Activated T-cell treated with anti-CD3 and anti-CD28 coated beads, Interleukin-2, amount 50 U/mL, for 48 hours (primary cell): ENCODE measurements at regions not wholly inside any gene's neighbourhood (a gene's known extent, or its start where the extent isn't known, plus 50 kb on each side); places are given as distances from the start of the nearest gene placed in this dataset.
"Not testable (repeated sequence)": the region's sequence is repeated elsewhere in the genome, so short reads cannot be mapped to it uniquely, and the experiment has no call there.

ENCODE experiments used
- DNase-seq, 2 experiments: peaks; one replicate each; pipeline ENCODE4 v3.0.0-alpha.2; 2020

GRCh38 chr6:21710908-21711627 is 117.5 kb downstream of the SOX4 start:
- no peak for DNase-seq

DNA sequence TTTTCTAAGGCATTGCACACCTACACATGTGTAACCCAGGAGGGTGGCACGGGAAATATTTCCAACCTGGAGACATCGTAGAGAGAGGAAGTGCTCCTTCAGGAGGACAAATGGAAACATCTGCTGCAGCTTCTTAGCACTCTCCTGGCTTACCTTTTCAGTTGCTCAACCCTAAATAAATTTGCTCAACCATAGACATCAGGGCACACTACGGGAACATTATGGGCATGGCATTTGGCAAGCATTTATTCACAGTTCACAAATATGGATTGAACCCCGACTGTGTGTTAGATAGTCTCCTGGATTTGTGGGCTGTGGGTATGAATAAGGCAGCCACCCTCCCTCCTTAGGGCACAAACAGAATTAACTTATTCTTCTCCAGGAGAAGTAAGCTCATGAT is 118.7 kb downstream of the SOX4 start:
- DNase-seq = no peak

DNA sequence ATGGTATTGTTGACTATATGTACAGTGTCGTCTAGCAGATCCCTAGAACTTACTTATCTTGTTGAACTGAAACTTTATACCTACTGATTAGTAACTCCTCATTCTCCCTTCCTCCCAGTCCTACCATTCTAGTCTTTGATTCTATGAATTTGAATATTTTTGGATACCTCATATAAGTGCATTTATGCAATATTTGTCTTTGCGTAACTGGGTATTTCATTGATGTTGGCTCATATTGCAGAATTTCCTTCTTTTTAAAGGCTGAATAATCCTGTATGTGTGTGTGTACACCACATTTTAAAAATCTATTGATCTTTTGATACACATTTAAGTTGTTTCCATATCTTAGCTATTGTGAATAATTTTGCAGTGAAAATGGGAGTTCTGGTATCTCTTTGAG is 119.9 kb downstream of the SOX4 start:
- no peak for DNase-seq

DNA sequence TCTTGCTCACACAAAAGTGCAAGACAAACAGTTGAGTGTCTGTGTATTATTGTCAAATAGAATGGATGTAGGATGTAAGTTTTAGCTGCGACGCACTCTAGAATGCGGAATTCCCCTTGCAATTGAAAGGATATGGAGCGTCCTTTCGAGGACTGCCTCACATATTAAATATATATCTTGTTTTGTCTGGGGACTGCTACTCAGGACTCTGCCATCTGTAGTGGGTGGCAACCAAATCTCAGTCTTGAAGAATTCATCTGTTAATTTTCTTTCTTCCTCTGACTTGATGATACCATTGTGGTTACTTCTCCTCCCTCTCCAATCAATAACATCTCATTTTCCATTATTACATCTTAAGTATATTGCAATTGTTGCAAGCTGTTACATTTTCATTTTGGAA is 121.6 kb downstream of the SOX4 start:
- DNase-seq = no peak

DNA sequence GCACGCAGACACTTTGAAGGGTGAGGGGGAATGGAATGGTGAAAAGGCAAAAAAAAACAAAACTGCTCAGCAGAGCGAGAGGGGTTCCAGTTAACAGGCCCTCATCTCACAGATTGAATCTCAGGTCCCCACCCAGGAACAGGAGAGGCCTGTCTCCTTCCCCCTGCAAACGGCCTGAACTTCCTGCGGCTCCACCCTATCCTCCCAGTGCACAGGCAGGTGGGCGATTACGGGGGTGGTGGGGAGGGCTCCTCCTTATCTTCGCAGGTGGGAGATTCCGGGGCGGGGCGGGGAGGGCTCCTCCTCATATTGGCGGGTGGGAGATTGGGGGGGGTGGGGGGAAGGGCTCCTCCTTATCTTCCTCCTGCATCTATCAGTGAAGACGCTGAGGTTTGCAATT is 129.0 kb downstream of the SOX4 start:
- no peak for DNase-seq

- no peak for DNase-seq
These were observed 133.1 kb downstream of the SOX4 start for GRCh38 chr6:21726676-21727075.

DNA sequence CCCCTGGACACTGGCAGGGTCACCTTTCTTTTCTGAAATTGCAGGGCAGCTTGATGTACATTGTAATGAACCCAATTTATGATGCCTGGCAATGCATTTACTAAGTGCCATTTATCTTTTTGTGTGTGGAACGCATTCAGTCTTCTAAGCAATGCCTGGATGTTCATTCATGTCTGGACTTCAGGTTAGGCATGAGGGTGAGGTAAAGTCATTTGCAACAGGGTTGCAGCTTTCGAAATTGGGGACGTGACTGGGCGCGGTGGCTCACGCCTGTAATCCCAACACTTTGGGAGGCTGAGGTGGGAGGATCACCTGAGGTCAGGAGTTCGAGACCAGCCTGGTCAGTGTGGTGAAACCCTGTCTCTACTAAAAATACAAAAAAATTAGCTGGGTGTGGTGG is 134.6 kb downstream of the SOX4 start:
- DNase-seq = no peak

DNA sequence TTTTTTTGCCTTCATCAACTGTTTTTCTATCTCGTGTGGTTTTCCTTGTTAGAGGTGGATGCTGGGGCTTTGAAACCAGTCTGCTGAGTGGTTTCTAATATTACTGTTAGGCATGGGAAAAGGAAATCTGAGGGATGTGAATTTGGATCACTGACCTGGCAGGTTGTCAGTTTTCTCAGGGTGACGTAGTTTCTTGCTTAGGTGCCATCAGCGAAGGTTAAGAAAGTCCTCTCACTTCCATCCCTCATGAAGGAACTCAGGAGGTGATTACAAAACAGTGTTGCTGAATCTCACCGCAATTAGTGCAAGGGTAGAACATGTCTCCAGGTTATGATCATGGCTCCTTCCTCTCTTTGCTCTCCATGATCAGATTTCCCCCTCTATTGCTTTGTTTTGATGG is 135.9 kb downstream of the SOX4 start:
- no peak for DNase-seq

- no peak for DNase-seq
These were observed 137.0 kb downstream of the SOX4 start for GRCh38 chr6:21730533-21730932.

DNA sequence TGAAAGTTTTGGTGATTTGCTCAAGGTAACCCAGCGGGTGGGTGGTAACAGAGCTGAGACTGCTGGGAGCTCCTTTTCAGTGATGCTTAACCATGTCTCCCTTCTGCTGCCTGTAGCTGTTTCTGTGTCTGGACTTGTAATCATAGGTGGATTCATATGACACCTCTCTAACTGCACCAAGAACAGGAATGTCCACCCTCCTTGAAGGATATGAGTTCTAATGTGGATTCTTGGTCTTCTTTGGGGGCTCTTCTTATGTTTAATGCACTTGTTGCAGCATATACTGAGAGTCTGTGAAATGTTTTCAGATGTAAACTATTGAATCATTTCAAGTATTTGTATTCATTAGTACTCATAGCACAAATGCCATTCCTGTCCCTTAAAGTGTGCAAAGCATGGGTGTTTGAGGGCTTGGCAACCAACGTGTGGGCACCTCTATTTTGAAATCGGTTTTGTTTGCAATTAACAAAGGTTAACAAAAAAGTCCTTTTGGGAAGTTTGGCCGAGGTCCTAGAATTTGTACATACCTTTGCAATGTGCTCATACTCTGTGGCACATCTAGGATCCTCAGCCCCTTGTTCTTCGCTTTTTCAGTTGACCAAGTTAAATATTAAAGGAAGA is 138.0 kb downstream of the SOX4 start:
- DNase-seq = no peak

- DNase-seq = not testable (repeated sequence)
These were observed 138.6 kb downstream of the SOX4 start for GRCh38 chr6:21732032-21732730.

GRCh38 chr6:21732731-21733130 is 139.2 kb downstream of the SOX4 start:
- DNase-seq = no peak

GRCh38 chr6:21733311-21733710 is 139.8 kb downstream of the SOX4 start:
- no peak for DNase-seq

GRCh38 chr6:21734204-21734603 is 140.7 kb downstream of the SOX4 start:
- DNase-seq = no peak

DNA sequence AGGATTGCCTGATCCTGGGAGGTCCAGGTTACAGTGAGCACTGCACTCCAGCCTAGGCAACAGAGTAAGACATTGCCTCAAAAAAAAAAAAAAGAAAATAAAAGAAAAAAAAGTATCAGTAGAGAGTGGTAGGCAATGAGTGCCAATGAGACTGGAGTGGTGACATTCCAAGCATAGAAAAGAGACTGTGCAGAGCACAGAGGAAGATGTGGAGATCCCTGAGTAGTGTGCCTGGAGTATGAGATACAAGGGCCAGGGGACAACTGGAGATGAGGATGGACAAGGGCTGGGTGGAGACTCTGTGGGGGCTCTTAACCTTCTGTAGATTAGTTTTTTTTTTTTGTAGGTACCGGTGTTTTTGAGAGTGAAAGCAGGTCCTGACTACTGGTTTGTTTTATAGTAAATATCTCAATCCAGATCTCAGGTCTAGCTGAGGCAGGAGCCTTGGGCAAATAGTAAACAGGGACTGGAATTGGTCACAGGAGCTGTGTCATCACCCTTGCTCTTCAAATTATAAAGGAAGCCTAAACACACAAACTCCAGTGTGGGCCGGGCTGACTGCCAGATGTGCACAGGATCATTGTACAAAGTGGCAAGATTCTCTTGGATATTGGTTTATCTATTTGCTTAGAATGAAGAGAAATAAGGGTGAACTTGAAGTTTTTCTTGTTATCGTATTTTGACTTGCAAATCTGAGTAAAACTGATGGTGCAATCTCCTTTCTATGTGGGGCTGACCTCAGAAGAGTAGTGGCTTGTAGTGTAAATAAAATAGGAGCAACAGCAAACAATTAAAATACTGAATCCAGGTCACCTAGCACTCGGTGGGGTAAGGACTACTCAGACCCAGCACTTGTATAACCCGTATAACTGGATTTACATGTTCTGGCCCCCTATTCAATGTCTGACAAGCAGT is 144.9 kb downstream of the SOX4 start:
- no peak for DNase-seq

DNA sequence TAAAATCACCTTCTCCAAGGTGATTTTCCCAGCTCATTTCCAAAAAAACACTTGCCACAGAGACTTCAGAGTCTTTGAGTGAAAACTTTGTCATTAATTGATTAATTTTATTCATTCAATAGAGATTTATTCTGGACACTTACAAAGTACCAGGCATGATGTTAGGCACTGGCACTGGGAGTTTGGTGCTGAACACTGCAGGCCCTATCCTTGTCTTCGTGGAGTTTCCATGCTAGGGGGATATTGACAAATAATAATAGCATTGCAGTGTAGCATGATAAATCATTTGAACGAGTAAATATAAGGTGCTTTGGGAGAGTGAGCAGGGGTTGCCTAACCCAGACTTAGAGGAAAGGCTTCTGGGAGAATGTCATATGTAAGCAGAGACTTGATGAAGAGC is 145.7 kb downstream of the SOX4 start:
- no peak for DNase-seq

DNA sequence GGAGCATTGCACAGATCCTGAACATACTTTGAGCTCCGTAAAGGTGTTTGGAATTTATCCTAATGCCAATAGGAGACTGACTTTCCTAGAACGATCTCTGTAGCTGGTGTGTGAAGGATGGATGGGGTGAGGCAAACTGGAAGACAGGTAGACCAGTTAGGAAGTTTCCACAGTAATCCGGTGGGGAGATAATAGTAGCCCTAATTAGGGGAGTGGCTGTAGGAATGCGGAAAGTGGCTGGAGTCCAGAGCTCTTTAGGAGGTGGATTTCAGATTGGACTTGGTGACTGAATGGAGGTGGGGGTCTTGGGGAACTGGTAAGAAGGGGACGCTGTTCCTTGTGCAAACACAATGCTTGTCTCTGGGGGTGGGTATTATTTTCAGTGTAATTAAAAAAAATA is 146.3 kb downstream of the SOX4 start:
- no peak for DNase-seq

DNA sequence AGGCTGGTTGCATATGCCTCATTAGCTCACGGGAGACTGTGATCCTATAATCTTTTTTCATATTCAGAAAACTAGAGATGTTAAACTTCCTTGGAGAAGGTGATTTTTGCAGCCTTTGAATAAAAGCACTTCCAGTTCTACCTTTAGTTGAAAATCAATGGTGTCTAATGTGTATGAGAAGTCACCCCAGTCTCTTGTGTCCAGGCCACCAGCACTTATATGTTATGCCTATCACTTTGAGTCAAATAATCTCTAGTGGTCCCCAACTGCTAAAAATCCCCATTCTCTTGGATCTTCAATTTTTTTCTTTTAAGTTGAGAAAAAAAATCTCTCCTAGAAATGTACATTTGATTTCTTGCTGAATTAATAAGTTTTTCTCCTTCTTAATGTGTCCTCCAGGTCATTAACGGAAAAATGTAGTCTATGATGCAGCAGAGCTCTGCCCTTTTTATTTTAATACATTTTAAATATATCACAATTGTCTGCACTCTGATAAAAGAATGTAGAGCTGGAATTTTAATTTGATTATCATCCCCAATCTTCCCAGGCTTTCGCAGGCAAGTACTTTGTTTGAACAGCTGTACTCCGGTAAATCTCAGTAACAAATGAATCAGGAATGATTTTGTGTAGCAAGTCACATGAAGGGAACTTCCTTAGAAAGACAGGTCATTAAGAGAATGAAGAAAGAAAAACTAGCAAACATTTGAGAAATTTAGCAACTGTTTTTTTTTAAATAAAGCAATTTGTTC is 147.0 kb downstream of the SOX4 start:
- no peak for DNase-seq

DNA sequence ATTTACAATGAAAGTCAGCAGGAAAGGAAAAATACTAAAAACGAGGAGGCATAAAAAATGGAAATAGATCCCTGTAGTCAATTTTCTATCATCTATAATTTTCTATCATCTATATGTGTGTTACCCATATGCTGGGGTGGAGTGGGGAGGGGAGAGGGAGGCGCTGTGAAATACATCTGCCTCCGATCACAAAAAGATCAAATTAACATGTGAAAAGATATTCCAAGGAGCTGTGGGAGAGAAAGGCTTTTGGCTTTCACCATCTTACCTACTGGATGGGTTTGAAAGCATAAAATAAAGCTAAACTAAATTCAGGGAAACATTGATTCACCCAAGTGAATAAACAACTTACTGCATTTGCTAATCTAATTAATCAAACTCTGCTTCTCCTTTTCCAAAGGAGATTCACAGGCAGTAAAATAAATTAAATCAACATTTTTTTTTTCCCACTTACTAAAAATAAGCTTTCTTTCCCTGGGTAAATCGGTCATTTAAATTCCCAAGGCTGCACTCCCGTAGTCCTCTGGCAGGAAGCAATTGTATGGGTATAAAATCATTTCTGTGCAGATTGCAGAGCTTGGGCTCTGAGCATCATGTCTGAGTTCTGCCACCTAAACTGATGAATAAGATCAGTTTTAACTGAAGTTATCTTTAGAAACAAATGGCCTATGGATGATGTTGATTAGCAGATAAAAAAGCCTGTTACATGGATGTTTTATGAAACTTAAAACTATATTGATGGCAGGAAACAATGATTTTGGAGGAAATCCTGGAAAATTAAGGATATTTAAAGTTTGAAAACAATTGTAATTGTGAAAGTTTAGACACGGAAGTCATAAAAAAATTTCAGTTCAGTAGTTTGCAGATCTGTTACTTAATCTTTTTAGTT is 147.9 kb downstream of the SOX4 start:
- no peak for DNase-seq

- no peak for DNase-seq
These were observed 148.7 kb downstream of the SOX4 start for GRCh38 chr6:21742238-21742660.

GRCh38 chr6:21744331-21744730 is 150.8 kb downstream of the SOX4 start:
- no peak for DNase-seq
